ENCODE measurements at regions not wholly inside any gene's neighbourhood (a gene's known extent, or its start where the extent isn't known, plus 50 kb on each side); places are given as distances from the start of the nearest gene placed in this dataset.

DNA sequence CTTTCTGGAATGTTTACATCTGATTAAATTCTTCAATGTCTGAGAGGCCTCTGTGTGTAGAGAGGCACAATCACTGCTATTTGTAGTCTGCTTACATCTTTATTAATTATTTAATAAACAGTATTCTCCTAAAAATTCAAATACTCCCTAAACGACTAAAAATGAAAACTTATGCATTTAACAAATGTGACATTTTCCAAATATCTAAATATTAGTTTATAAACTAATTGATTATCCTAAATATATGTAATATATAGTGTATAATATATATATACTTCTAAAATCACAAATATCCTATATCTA lies 57.7 kb upstream of the ZBED3 start:
- Histone ChIP-seq H3K9ac (ENCODE audit: low read length) (no peak overlapping the region), H3K79me2 (ENCODE audit: low read length) (no peaks in the 10 kb centered on the region), H4K20me1 (ENCODE audit: insufficient read depth, low read length) (no peaks in the 10 kb centered on the region), H3K4me1 (ENCODE audit: low read length) (no peaks in the 10 kb centered on the region), H3K9me3 (replicated peaks; ENCODE audit: insufficient read depth, low read length) (no peaks in the 10 kb centered on the region), H3K4me3 (ENCODE audit: low read length) (no peak overlapping the region), H3K9me2 (replicated peaks; ENCODE audit: insufficient read depth, low read length) (no peaks in the 10 kb centered on the region), H3F3A (ENCODE audit: insufficient read depth, low read length) (no peaks in the 10 kb centered on the region), H3K4me2 (ENCODE audit: low read depth, low read length) (no peak overlapping the region), H2AFZ (ENCODE audit: low read length) (no peak overlapping the region), H3K27me3 (replicated peaks; ENCODE audit: insufficient read depth, low read length) (no peaks in the 10 kb centered on the region), H3K36me3 (replicated peaks; ENCODE audit: insufficient read depth, low read length) (no peaks in the 10 kb centered on the region), H3K27ac (ENCODE audit: low read length) (no peak overlapping the region)
- no peak for TF ChIP-seq EZH2 (optimal IDR thresholded peaks at IDR 0.05; ENCODE audit: low read depth, low read length)
- TF ChIP-seq, protein P1, sequence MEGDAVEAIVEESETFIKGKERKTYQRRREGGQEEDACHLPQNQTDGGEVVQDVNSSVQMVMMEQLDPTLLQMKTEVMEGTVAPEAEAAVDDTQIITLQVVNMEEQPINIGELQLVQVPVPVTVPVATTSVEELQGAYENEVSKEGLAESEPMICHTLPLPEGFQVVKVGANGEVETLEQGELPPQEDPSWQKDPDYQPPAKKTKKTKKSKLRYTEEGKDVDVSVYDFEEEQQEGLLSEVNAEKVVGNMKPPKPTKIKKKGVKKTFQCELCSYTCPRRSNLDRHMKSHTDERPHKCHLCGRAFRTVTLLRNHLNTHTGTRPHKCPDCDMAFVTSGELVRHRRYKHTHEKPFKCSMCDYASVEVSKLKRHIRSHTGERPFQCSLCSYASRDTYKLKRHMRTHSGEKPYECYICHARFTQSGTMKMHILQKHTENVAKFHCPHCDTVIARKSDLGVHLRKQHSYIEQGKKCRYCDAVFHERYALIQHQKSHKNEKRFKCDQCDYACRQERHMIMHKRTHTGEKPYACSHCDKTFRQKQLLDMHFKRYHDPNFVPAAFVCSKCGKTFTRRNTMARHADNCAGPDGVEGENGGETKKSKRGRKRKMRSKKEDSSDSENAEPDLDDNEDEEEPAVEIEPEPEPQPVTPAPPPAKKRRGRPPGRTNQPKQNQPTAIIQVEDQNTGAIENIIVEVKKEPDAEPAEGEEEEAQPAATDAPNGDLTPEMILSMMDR (IDR thresholded peaks at IDR 0.05; ENCODE audit: low read length): no peak
- no peak for TF ChIP-seq EZH2phosphoT487 (IDR thresholded peaks at IDR 0.05; ENCODE audit: low read length)
- no peak for DNase-seq

DNA sequence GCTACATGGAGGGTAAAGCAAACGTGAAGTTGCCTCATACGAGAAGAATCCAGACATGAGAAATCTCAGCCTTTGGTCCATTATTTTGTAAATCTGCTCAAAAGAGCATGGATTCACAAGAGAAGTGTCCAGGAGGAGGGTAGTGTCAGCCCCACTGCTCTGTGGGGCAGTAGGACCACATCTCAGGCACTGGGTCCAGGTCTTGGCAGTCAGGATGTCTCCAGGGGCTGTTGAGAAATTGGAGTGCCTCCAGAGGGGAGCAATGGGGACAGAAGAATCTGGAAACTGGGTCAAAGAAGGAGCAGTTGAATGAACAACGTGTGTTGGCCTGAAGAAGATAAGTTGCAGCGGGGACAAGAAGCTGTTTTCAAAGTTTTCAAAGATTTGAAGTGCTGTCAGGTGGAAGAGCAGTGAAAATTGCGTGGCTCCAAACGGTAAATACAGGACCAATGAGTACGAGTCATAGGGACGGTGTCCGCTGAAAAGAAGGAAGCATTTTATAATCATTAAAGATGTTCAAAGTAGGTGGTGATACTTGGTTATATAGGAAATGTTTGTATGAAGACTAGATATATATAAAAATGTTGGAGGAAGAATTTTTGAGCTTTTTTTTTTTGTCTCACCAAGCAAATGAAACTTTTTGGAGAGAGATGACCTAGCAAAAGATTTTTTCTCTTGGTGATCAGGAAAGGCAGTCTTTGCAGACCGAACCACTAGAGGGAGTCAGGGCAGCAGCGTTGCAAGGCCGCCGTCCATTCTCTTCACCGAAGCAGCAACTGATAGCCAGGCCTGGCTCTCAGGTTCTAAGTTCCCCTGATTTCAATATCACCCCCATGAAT lies 57.1 kb upstream of the ZBED3 start:
- no peaks in the 10 kb centered on the region for H4K20me1 ChIP-seq (ENCODE audit: insufficient read depth, low read length)
- no peak overlapping the region for H3K27ac ChIP-seq (ENCODE audit: low read length)
- H3K79me2 ChIP-seq (ENCODE audit: low read length): no peaks in the 10 kb centered on the region
- DNase-seq: peak; percentile 67
- TF ChIP-seq, protein P1 (IDR thresholded peaks at IDR 0.05; ENCODE audit: low read length): peak; percentile 82
- no peak for TF ChIP-seq EZH2 (optimal IDR thresholded peaks at IDR 0.05; ENCODE audit: low read depth, low read length)
- no peaks in the 10 kb centered on the region for H3K4me1 ChIP-seq (ENCODE audit: low read length)
- H3K4me3 ChIP-seq (ENCODE audit: low read length): no peak overlapping the region
- no peak overlapping the region for H3K9ac ChIP-seq (ENCODE audit: low read length)
- no peak overlapping the region for H3K4me2 ChIP-seq (ENCODE audit: low read depth, low read length)
- no peaks in the 10 kb centered on the region for H3K9me3 ChIP-seq (replicated peaks; ENCODE audit: insufficient read depth, low read length)
- H2AFZ ChIP-seq (ENCODE audit: low read length): no peak overlapping the region
- H3K36me3 ChIP-seq (replicated peaks; ENCODE audit: insufficient read depth, low read length): no peaks in the 10 kb centered on the region
- H3K27me3 ChIP-seq (replicated peaks; ENCODE audit: insufficient read depth, low read length): no peaks in the 10 kb centered on the region
- no peaks in the 10 kb centered on the region for H3K9me2 ChIP-seq (replicated peaks; ENCODE audit: insufficient read depth, low read length)
- H3F3A ChIP-seq (ENCODE audit: insufficient read depth, low read length): no peaks in the 10 kb centered on the region

DNA sequence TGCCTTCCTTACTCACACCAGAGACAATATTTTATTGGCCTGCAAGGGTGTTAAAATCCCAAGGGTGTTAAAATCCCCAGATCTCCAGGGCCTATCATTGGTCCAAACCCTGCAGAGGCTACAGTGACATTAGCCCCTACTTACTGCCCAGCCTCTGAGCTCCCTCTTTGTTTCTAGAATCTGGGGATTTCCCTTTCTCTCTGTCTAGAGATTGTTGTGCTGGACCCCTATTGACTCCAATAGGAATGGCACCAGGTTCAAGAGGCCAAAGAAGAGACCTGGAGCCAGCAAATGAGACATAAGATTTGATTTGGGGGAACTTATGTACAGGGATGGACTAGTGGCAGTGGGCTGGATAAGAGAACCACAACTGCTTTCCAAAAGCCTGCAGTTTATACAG lies 53.3 kb upstream of the ZBED3 start:
- H3K9ac ChIP-seq (ENCODE audit: low read length): no peak overlapping the region
- H2AFZ ChIP-seq (ENCODE audit: low read length): no peak overlapping the region
- TF ChIP-seq, protein P1 (IDR thresholded peaks at IDR 0.05; ENCODE audit: low read length): no peak
- TF ChIP-seq EZH2 (optimal IDR thresholded peaks at IDR 0.05; ENCODE audit: low read depth, low read length) (no peak), EZH2phosphoT487 (IDR thresholded peaks at IDR 0.05; ENCODE audit: low read length) (no peak)
- no peaks in the 10 kb centered on the region for H3K9me2 ChIP-seq (replicated peaks; ENCODE audit: insufficient read depth, low read length)
- no peaks in the 10 kb centered on the region for H4K20me1 ChIP-seq (ENCODE audit: insufficient read depth, low read length)
- no peak overlapping the region for H3K4me2 ChIP-seq (ENCODE audit: low read depth, low read length)
- no peaks in the 10 kb centered on the region for H3K79me2 ChIP-seq (ENCODE audit: low read length)
- no peak for DNase-seq
- no peaks in the 10 kb centered on the region for H3F3A ChIP-seq (ENCODE audit: insufficient read depth, low read length)
- H3K4me3 ChIP-seq (ENCODE audit: low read length): no peak overlapping the region
- no peaks in the 10 kb centered on the region for H3K4me1 ChIP-seq (ENCODE audit: low read length)
- no peaks in the 10 kb centered on the region for H3K27me3 ChIP-seq (replicated peaks; ENCODE audit: insufficient read depth, low read length)
- no peaks in the 10 kb centered on the region for H3K9me3 ChIP-seq (replicated peaks; ENCODE audit: insufficient read depth, low read length)
- H3K36me3 ChIP-seq (replicated peaks; ENCODE audit: insufficient read depth, low read length): no peaks in the 10 kb centered on the region
- no peak overlapping the region for H3K27ac ChIP-seq (ENCODE audit: low read length)
